CD4-positive, alpha-beta T cell treated with Interleukin-6 at 100 ng/mL for 8 hours (primary cell): ENCODE measurements at regions not wholly inside any gene's neighbourhood (a gene's known extent, or its start where the extent isn't known, plus 50 kb on each side); places are given as distances from the start of the nearest gene placed in this dataset.
"Not testable (repeated sequence)": the region's sequence is repeated elsewhere in the genome, so short reads cannot be mapped to it uniquely, and the experiment has no call there.

Experiments used
- DNase-seq: peaks from one replicate; pipeline ENCODE4 v3.0.0-alpha.2; 2020; ENCODE audit warnings: mixed read lengths, low spot score

DNA sequence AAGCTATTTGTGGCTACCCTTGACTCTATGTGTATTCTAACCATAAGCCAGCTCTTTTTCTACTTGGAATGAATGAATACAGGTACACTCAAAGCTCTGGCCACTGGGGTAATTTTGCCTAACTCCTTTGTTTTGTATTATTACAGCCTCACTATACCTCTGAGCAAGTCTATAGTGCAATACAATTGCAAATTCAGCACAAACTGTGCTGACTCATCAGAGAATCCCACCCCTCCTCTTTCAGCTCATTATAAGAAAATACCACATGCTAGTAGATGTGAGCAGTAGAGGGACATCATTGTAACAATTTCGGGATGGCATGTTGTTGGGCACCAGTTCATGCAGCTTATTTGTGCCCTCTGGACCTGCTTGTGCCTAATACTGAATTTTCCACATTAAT lies 1382.2 kb downstream of the SLITRK5 start:
- DNase-seq = no peak

GRCh38 chr13:89057274-89057673 lies 1386.1 kb downstream of the SLITRK5 start:
- DNase-seq = no peak

DNA sequence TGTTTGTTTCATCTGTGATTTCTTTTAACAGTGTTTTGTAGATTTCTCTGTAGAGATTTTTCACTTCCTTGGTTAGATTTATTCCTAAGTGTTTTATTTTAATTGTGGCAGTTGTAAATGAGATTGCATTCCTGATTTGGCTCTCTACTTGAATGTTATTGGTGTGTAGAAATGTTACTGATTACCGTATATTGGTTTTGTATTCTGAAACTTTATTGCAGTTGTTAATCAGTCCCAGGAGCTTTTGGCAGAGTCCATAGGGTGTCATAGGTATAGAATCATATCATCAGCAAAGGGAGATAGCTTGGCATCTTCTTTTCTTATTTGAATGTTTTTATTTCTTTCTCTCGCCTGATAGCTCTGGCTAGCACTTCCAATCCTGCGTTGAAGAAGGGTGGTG lies 1386.7 kb downstream of the SLITRK5 start:
- DNase-seq = no peak

GRCh38 chr13:89061821-89062220 lies 1390.7 kb downstream of the SLITRK5 start:
- no peak for DNase-seq

- DNase-seq = no peak
Observed at GRCh38 chr13:89066868-89067466, 1395.8 kb downstream of the SLITRK5 start.

GRCh38 chr13:89072979-89073378 lies 1401.8 kb downstream of the SLITRK5 start:
- DNase-seq = no peak

GRCh38 chr13:89076622-89077021 lies 1405.5 kb downstream of the SLITRK5 start:
- no peak for DNase-seq

GRCh38 chr13:89082623-89083022 lies 1411.5 kb downstream of the SLITRK5 start:
- DNase-seq = no peak

GRCh38 chr13:89088107-89088506 lies 1416.9 kb downstream of the SLITRK5 start:
- DNase-seq = not testable (repeated sequence)

DNA sequence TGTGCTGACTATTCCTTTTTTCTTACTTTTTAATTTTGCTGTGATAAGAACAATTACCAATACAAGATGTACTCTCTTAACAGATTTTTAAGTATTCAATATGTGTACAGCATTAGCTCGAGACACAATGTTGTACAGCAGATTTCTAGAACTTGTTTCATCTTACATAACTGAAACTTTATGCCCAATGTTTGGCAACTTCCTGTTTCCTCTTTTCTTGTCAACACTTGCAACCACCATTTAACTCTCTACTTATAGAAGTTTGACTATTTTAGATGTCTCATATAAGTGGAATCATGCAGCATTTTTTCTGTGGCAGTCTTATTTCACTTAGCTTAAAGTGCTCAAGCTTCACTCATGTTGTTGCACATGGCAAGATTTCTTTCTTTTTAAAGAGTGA lies 1426.8 kb downstream of the SLITRK5 start:
- DNase-seq = no peak

GRCh38 chr13:89113744-89114143 lies 1442.6 kb downstream of the SLITRK5 start:
- no peak for DNase-seq

DNA sequence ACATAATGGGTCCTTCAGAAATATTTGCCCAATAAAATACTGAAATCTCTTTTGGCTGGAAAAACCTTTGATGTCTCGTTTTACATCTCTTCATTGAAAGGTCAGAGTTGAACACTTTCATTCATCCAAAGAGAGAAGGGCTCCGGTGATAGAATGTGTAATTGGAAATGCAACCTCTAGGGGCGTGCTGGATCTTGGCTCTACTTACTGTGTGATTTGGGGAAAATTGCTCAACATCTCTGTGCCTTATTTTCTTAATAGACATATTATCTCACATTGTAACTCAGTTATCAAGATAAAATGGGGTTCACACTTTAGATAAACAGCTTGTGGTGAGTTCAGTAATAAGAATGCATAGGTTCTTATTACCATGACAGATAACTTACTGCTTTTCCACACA lies 1444.1 kb downstream of the SLITRK5 start:
- no peak for DNase-seq

DNA sequence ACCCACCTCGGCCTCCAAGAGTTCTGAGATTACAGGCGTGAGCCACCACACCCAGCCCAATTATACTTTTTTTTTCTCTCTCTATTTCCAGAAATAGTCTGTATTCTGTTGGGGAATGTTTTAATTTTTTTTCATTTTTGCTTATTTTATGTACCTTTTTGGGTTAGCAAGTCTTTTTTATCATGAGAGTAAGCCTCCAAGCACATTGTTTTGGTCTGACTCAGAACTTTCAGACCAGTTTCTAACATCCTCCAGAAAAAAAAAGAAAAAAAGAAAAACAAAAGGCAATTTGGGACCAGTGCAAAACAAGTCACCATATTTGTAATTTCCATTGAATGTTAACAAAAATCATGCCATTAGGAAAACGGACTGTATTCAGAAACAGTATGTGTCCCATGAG lies 1465.5 kb downstream of the SLITRK5 start:
- no peak for DNase-seq

DNA sequence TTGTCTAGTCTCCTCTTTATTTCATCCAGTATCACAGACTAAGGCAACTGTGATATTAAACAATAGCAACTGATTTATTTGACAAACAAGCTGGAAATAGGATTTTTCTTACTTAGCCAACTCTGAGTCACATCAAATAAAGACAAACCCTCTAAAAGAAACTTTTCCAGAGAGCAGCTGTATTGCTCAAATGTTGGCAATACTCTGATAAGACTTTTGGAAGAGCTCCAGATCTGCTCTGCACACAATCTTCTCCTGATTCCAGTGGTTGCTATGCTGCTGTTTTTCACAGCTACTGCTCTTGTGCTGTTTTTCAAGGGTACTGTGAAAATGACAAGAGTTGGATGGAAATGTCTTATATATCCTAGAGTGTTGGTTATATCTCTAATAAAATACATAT lies 1479.2 kb downstream of the SLITRK5 start:
- no peak for DNase-seq

DNA sequence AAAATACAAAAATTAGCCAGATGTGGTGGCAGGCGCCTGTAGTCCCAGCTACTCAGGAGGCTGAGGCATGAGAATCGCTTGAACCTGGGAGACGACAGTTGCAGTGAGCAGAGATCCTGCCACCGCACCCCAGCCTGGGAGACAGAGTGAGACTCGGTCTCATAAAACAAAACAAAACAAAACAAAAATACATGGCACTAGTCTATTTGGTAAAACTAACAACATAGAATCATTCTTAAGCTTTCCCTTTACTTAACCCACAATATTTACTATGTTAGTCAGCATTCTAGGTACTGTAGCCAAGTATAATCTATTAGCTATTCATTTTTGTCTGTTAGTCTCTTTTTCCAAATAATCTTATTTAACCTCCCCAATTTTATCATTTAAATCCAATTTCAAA lies 1482.8 kb downstream of the SLITRK5 start:
- no peak for DNase-seq

GRCh38 chr13:89163096-89163495 lies 1491.9 kb downstream of the SLITRK5 start:
- DNase-seq = no peak

GRCh38 chr13:89165685-89166084 lies 1494.5 kb downstream of the SLITRK5 start:
- DNase-seq = no peak

- no peak for DNase-seq
Observed at GRCh38 chr13:89169951-89170350, 1498.8 kb downstream of the SLITRK5 start.

GRCh38 chr13:89181041-89181440 lies 1509.9 kb downstream of the SLITRK5 start:
- DNase-seq = no peak

DNA sequence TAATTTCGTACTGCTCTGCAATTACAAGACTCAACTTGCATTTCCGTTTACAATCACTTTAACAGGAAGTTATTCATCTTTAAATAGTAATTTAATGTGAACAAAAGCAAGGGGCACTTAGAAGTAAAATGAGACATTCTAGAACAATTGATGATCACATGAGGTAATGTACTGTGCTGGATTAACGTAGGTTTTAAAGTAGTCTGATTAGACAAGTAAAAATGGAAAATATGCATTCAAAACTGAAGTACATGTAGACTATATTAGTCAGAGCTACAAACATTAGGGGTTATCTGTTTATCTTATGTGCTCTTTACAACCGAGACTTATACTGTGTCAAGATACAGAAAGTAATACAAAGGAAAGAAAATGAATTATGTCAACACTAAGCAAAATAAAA lies 1528.0 kb downstream of the SLITRK5 start:
- no peak for DNase-seq

DNA sequence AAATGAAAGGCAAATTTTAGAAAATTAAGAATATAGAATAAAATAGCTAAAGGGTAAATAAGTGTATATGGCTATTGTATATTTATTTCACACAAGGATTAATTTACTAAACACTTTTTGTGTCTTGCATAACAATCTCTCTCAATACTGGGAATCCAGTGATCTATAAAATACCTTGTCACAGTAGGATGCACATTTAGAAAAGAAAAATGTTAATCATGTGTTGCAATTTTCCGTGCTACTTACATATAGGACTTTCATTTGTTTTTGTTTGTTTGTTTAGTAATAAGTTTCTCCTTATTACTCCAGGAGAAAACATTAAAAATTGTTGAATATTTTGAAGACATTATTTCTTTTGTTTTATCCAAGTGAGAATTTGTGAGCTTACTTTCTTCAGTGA lies 1533.3 kb downstream of the SLITRK5 start:
- no peak for DNase-seq

DNA sequence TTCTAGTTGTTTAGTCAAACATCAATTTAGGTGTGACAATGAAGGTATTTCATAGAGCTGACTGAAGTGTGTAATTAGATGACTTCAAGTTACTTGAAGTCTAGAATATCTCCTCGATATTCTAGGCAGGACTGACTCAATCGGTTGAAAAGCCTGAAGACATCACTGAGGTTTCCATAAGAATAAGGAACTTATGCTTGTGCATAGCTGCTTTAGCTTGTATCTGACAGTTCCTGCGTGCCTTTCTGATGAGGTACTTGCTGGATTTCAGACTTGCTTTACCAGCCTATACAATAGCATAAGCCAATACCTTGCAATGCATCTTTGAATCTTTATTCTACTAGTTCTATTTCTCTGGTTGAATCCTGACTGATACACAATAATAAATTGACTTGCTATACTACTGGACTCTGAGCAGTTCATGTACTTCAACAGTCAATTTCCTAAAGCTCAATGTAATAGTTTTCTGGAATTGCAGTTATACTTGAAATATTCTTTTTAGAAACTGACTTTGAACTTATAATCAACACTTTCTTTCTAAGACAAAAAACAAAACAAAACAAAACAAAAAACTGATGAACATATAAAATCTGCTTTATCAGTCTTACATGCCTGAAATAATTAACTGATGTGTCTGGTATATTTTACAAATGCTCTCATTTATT lies 1534.8 kb downstream of the SLITRK5 start:
- no peak for DNase-seq

DNA sequence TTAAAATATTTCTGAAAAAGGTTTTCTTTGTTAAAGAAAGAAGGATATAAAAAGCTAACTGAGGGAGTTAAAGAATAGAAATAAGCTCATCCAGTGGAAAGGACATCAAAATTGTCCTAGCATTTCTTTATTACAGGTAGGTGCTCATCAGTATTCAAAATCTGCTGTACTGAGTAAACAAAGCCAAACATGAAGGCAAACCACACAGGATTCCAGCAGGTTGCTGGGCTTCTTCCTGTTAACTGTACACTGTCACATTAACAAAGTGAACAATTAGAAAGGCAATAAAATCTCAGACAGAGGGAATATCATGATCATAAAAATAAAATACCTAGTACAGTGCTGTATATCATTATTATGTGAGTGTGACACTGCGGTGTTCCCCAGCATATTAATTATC lies 1541.0 kb downstream of the SLITRK5 start:
- no peak for DNase-seq

- DNase-seq = no peak
Observed at GRCh38 chr13:89214185-89214584, 1543.0 kb downstream of the SLITRK5 start.
